ENCODE measurements at regions not wholly inside any gene's neighbourhood (a gene's known extent, or its start where the extent isn't known, plus 50 kb on each side); places are given as distances from the start of the nearest gene placed in this dataset.
"Not testable (repeated sequence)": the region's sequence is repeated elsewhere in the genome, so short reads cannot be mapped to it uniquely, and the experiment has no call there.

- DNase-seq (ENCODE audit: low read depth in 2 of 2), result not testable (repeated sequence)
These were observed 54.7 kb upstream of the NBPF15 start for GRCh38 chr1:144516172-144516571.

DNA sequence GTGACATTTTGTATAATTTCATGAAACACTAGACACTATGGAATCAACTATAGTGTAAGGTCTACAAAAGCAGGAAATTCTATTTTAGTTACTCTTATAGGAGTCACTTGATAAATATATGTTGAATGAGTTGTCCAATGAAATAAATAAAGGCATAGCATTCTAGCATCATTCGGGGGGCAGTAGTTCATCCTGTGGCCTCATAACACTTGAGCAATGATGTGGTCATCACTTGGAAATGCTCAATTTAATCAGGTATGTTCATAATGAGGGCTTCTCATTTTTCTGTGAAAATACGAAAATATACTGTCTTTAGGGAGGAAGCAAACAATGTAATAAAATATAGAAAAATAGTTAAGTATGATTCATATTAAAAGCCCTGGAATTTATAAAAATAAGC lies 55.4 kb upstream of the NBPF15 start:
- not testable (repeated sequence) for DNase-seq (ENCODE audit: low read depth in 2 of 2)

DNA sequence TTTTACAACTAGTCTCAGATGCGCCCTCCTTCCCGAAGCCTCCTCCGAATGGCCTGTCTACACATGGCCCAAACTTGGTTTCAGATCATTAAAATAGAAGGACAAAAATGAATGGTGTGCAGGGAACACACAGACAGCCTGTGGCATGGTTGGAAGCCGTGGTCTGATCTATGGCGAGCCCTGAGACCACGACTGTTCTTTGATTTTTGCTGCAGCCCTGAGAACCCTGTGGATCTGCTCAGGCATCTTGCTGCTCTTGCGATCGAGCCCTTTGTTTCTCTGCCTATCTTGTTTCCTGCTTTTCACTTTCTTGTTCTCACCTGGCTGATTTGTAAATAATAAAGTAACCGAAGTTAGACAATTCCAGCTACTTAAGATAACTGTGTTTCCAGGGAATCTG lies 57.0 kb upstream of the NBPF15 start:
- DNase-seq (ENCODE audit: low read depth in 2 of 2), result not testable (repeated sequence)

- DNase-seq (ENCODE audit: low read depth in 2 of 2), result not testable (repeated sequence)
These were observed 58.2 kb upstream of the NBPF15 start for GRCh38 chr1:144519528-144520189.

- peak; percentile 40 to 63 for DNase-seq (ENCODE audit: low read depth in 2 of 2)
These were observed 62.4 kb upstream of the NBPF15 start for GRCh38 chr1:144523661-144524407.

GRCh38 chr1:144532156-144532607 lies 60.5 kb upstream of the PPIAL4F start:
- DNase-seq (ENCODE audit: low read depth in 2 of 2), result not testable (repeated sequence)

DNA sequence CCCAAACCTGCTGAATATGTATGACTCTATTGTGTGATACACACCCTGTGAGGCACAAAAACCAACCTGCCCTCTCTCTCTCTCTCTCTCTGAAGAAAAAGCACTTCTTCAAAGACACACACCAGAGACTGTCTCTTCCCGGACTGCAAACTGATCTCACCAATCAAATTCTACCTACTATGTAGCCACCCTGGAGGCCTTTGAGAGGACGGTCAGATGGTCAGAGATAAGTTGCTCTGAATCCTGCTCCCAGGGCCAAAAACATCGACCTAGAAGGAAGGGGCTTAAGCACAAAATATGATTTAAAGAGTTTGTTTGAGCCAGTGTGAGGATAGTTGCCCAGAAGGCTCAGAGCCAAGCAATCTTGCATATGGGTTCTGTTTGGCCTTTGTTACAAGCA lies 59.2 kb upstream of the PPIAL4F start:
- not testable (repeated sequence) for DNase-seq (ENCODE audit: low read depth in 2 of 2)

DNA sequence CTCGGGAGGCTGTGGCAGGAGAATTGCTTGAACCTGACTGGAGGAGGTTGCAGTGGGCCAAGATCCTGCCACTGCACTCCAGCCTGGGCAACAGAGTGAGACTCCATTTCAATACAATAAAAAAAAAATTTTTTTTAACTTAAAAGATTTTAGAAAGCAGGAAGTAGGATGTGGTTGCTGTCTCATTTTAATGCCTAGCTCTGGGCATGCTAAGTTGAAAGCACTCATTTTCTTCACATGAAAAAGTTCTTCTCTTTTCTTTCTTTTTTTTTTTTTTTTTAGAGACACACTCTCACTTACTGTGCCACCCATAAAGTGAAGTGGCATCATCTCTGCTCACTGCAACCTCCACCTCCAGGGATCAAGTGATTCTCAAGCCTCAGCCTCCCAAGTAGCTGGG lies 58.4 kb upstream of the PPIAL4F start:
- DNase-seq (ENCODE audit: low read depth in 2 of 2), result not testable (repeated sequence)

- not testable (repeated sequence) for DNase-seq (ENCODE audit: low read depth in 2 of 2)
These were observed 56.0 kb upstream of the PPIAL4F start for GRCh38 chr1:144536677-144537076.

GRCh38 chr1:144537234-144537633 lies 55.5 kb upstream of the PPIAL4F start:
- DNase-seq (ENCODE audit: low read depth in 2 of 2), result not testable (repeated sequence)

GRCh38 chr1:144538736-144539135 lies 54.0 kb upstream of the PPIAL4F start:
- not testable (repeated sequence) for DNase-seq (ENCODE audit: low read depth in 2 of 2)

- not testable (repeated sequence) for DNase-seq (ENCODE audit: low read depth in 2 of 2)
These were observed 53.3 kb upstream of the PPIAL4F start for GRCh38 chr1:144539191-144539960.
